Kidney (tissue), 13 donors: ENCODE measurements at regions not wholly inside any gene's neighbourhood (a gene's known extent, or its start where the extent isn't known, plus 50 kb on each side); places are given as distances from the start of the nearest gene placed in this dataset.

ENCODE experiments used
- DNase-seq, 5 donors: peaks; one replicate each; pipeline ENCODE4 v3.0.0-alpha.2; 2013 to 2020
- FAIRE-seq: peaks from 2 replicates; lab custom pipeline; 2012; peaks lifted over from hg19 to GRCh38; lab: Jason Lieb, UNC
- H3K27ac ChIP-seq, 2 donors: one replicate each; pipeline ENCODE4 v1.7.0; 2013; ENCODE audit warnings: low read depth in 2 of 2, low read length in 2 of 2, inconsistent platforms in 1 of 2
- H3K27me3 ChIP-seq: one replicate; pipeline ENCODE4 v1.7.1; 2013; ENCODE audit warnings: low read length, inconsistent platforms; ENCODE audit not compliant: control insufficient read depth, insufficient read depth
- H3K36me3 ChIP-seq, 3 donors: one replicate each; pipeline versions ENCODE4 v1.7.0 to v1.7.1; 2013; ENCODE audit warnings: low read length in 3 of 3, control low read depth in 1 of 3, inconsistent platforms in 1 of 3; ENCODE audit not compliant: insufficient read depth in 3 of 3, control insufficient read depth in 2 of 3
- H3K4me1 ChIP-seq, 3 donors: one replicate each; pipeline versions ENCODE4 v1.7.0 to v1.7.1; 2013; ENCODE audit warnings: low read length in 3 of 3, inconsistent platforms in 1 of 3, low read depth in 1 of 3; ENCODE audit not compliant: control insufficient read depth in 2 of 3, insufficient read depth in 2 of 3
- H3K4me3 ChIP-seq, 3 donors: one replicate each; pipeline versions ENCODE4 v1.7.0 to v1.8.1; 2013; ENCODE audit warnings: low read length in 3 of 3, control low read depth in 1 of 3, inconsistent platforms in 1 of 3
- H3K9ac ChIP-seq, 3 donors: one replicate each; pipeline versions ENCODE4 v1.7.0 to v1.7.1; 2013; ENCODE audit warnings: low read length in 3 of 3, control low read depth in 1 of 3, inconsistent platforms in 1 of 3
- H3K9me3 ChIP-seq, 3 donors: one replicate each; pipeline versions ENCODE4 v1.7.0 to v1.7.1; 2013; ENCODE audit warnings: low read length in 3 of 3, control low read depth in 1 of 3, inconsistent platforms in 1 of 3; ENCODE audit not compliant: control insufficient read depth in 2 of 3, insufficient read depth in 1 of 3
- CTCF ChIP-seq: IDR thresholded peaks from 3 replicates; pipeline ENCODE4 v1.5.1; 2012; ENCODE audit warnings: mild to moderate bottlenecking, moderate library complexity, borderline replicate concordance; ENCODE audit not compliant: insufficient read depth; ENCODE audit errors: extremely low read depth
- intact Hi-C: fragments of 100-400 bp; cut with DNase I; formaldehyde crosslinking; loops from one replicate; pipeline ENCODE4 v1.11.1; 2022
- donor health status: control.
- donor health status: control.
- donor health status: control.
- donor health status: control.
- donor health status: control.
- donor health status: DM: yes; HTN: yes; CAD: no.
- donor health status: Normal renal cell carcinoma (clear cell type).

- DNase-seq: no peak
- no peak overlapping the region for H3K27ac ChIP-seq
- no peaks in the 10 kb centered on the region for H3K27me3 ChIP-seq
- no peak for TF ChIP-seq CTCF
- no peaks in the 10 kb centered on the region for H3K36me3 ChIP-seq
- no peak overlapping the region for H3K4me3 ChIP-seq
- H3K4me1 ChIP-seq: no peaks in the 10 kb centered on the region
- no peak overlapping the region for H3K9ac ChIP-seq
- no peak for FAIRE-seq
- H3K9me3 ChIP-seq: peaks cover 0 to 8% (median 6%) of the 10 kb centered on the region in 3 donors
- intact Hi-C loops: no loop called here
Observed at GRCh38 chr20:52012079-52012478, 179.5 kb downstream of the ZFP64 start.

GRCh38 chr20:52011093-52011492, 180.5 kb downstream of the ZFP64 start:
- Histone ChIP-seq H3K36me3 (no peaks in the 10 kb centered on the region), H3K4me3 (no peak overlapping the region), H3K9me3 (peaks cover 0 to 8% (median 6%) of the 10 kb centered on the region in 3 donors), H3K27me3 (no peaks in the 10 kb centered on the region), H3K27ac (no peak overlapping the region), H3K4me1 (no peaks in the 10 kb centered on the region), H3K9ac (no peak overlapping the region)
- DNase-seq (no peak), FAIRE-seq (no peak)
- intact Hi-C loops: no loop called here
- no peak for TF ChIP-seq CTCF

- no peak overlapping the region for H3K4me3 ChIP-seq
Observed at GRCh38 chr20:52010541-52010940, 181.0 kb downstream of the ZFP64 start.

More at GRCh38 chr20:52010541-52010940, 181.0 kb downstream of the ZFP64 start:
- no peak for TF ChIP-seq CTCF
- Histone ChIP-seq H3K4me1 (no peaks in the 10 kb centered on the region), H3K36me3 (no peaks in the 10 kb centered on the region), H3K9ac (no peak overlapping the region), H3K27ac (no peak overlapping the region), H3K9me3 (peaks cover 0 to 8% (median 6%) of the 10 kb centered on the region in 3 donors), H3K27me3 (no peaks in the 10 kb centered on the region)
- intact Hi-C loops: no loop called here
- DNase-seq (no peak), FAIRE-seq (no peak)
